GM19397 (cell line): ENCODE measurements at regions not wholly inside any gene's neighbourhood (a gene's known extent, or its start where the extent isn't known, plus 50 kb on each side); places are given as distances from the start of the nearest gene placed in this dataset.
A peak's percentile ranks its signal among the peaks of the same experiment; 100 is the strongest.

Experiments used
- ATAC-seq: cut with Tn5 transposase; IDR thresholded peaks from one replicate; pipeline ENCODE4 v1.9.1; 2021; ENCODE audit warnings: mild to moderate bottlenecking, moderate library complexity; ENCODE audit not compliant: unreplicated experiment

DNA sequence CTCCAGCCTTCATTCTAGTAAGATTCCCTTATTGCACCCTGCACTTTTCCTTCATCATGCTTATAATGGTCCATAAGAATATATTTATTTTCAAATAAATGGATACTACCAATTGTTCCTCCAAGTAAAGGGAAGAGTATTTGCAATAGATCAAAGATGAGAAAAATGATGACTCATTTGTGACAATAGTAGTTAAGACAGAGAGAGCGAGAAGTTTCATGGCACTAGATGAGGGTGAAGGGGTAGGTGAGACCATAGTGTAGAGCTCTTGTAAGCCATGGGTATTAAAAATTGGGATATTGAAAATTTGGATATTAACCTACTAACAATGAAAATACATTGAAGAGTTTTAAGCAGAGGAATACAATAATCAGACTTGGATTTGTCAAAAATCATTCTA, 404.6 kb downstream of the EFNA5 start:
- no peak for ATAC-seq

DNA sequence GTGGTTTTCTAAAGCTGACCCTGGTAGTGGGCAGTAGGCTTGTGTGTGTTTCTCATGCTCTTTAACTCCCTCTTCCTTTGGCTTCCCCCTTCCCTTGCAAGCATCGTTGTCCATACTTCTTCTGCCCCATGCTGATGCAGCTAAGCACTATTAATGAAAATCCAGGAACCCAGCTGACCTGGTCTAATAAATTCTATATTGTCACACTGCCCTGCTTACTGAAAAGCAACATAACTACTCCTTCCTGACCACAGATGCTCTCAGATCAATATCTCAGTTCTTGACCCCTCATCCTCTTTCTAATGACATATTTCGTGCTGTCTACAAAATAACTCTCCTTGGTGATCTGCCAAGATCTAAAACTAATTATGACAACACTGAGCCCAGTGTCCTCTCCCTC, 405.5 kb downstream of the EFNA5 start:
- ATAC-seq: no peak

DNA sequence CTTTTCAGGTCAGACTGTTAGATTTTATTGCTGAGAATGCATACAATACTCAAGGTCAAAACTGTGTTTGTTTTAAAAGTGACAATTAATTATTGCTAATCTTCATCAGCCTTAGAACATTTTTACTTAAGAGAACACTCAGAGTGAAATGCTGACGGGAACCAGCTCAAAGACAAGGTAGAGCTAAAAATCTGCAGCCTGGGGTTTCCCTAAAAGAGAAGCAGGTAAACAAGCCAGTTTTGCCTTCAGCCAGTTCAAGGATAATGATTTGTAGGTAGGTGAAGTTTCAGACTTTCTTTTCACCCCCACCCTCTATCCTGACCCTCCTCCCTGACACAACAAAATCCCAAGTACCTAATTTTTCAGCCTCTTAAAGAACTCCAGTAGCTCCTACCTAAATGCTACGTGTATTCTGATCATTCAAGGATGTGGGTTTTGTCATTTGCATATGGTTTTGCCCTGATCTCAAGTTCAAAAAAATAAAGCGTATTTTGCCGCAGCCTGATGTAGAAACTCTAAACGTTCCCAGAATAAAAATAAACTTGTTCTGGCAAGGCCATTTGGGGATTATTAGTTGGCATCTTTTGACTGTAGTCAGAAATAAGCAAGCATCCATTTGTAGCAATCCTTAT, 407.2 kb downstream of the EFNA5 start:
- ATAC-seq: peak; percentile 91

DNA sequence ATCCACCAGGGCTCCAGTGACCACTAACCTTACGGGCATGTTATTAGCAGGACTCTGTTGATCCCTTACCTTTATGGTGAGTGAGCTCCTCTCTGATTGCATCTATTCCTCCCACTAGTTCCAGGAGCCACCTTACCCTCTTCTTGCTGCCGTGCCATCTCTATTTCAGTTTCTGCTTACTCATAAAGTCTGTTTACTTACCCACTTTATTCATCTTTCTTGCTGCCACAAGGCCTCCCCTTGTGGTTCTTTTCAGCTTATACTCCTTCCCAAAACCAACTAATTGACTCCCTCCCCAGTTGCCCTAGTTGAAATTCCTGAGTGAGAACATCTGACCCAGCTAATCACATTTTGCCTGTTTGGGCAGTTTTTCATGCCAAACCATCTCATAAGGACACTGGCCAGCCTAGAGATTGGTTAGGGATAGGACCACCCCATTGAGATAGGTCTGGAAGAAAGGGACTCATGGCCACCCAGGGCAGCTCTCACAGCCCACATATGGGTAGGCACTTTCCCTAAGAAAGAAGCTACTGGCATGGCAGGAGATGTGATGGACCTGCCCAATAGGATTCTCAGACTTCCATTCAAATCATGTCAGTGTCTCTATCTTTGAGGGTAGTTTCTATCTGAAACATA, 412.7 kb downstream of the EFNA5 start:
- peak; percentile 62 for ATAC-seq

DNA sequence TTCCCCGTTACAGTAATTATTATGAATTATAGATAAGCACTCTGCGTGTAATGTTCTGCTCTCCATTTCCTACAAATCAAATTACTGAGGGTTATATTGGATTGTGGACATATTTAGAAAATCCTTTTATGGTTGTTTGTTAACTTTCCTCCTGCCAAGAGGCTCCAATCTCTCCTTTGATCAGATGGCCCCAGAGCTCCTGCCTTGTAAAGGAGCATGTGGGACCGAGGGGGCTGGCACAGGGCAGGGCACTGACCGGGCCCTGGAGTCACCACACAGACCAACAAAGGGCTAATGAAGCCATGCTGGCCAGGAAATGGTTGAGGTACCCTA, 415.9 kb downstream of the EFNA5 start:
- no peak for ATAC-seq

DNA sequence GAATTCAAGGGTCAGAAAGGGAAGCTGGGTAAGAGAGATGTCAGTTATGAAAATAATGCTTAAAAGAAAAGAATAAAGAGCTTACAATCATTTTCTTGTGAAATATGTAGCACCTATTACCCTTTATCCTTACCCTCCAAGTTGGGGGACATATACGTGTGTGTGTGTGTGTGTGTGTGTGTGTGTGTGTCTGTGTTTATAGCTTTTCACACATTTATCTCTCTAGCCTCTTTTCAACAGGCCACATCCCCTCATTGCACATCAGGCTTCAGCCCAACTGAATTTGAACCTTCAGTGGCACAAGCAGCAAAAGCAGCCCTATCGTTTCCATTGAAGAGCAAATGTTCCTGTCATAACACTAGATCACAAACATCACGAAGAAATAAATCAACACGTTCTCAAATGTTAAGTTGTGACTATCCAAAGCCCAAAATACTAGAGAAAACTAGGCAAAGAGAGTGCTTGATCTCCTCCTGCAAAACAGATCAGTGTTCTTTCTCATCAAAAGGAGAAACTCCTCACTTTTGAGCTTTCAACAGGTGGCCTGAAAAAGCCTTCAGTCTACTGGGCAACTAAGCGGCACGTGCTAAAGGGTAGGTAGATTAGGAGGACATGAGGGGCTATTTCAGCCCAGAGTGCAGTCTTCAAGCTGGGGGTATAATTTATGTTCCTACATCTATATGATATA, 416.4 kb downstream of the EFNA5 start:
- no peak for ATAC-seq

DNA sequence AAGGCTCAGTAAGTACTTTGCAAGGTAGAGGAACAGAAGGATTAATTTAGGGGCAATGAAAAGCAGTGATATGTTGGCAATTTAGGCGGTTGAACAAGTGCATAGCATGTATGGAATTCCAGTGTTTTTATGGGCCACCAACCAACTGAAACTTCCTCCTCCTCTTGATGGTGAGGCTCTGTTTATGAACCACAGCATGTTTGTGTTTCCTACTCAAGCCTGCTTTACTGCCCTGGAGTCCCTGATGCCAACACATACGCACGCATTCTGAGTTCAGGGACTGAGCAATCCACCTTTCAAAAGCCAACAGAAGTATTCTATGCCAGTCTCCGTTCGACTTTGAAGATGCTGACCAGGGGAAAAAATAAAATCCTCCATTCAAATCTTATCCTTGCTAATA, 417.5 kb downstream of the EFNA5 start:
- no peak for ATAC-seq

DNA sequence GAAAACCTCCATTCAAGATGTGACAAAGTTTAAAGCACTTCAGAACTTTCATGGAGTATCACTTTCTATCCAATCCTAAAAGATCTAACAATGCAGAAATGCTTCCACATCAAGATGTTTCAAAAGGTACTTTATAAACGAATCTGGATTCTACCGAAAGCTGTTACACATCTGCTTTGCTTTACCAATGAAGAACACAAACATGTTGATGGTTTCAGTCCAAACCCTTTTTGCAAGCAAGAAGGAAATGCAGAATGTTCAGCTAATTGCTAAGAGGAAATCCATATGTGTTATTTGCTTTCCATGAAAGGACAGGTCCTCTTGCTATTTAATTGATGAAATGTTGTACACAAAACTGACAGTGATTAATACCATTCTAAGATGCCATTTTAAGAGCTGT, 419.6 kb downstream of the EFNA5 start:
- ATAC-seq: no peak

DNA sequence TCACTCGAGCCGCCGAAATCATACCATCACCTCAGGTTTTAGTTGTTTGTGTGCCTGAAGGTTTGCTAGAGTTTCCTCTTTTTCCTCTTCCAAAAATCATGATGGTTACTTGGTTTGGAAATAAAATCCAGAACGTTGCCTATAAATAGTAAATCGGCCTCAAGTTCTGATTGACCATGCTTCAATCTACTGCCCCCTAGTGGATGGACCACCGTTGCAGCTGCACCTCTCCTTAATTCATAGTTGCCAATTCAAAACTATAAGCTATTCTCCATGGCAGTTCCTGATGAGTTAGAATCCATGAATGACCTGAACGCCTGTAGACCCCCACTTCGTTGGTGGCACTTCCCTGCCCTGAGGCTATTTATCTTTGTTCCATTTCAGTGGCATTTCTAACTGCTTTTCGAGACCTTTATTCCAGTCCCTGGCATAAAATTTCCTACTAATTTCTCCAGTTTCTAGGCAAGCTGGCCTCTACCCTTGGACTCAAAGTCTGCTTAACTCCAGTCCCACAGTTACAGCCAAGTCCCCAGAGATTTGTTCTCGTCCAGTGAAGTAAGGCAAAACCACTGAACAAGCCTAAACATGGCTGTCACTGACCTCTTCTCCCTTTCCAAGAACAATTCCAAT, 422.6 kb downstream of the EFNA5 start:
- ATAC-seq: no peak

DNA sequence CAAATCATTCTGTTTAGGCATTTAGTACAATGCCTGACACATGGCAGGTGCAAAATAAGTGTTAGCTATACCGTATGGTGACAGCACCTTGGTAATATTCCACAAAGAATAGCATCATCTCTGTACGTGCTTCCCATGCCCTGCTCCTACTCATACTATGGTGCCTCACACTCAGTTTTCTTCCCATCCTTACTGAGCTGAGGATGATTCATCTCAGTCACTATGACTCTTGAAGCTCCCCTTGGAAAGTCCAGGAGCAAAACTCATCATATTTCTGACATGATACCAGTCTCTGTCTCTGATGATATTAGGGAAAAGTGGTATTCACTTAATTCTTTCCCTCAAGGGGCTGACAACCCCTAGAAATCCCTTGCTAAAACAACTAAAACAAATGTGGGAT, 423.3 kb downstream of the EFNA5 start:
- ATAC-seq: no peak

DNA sequence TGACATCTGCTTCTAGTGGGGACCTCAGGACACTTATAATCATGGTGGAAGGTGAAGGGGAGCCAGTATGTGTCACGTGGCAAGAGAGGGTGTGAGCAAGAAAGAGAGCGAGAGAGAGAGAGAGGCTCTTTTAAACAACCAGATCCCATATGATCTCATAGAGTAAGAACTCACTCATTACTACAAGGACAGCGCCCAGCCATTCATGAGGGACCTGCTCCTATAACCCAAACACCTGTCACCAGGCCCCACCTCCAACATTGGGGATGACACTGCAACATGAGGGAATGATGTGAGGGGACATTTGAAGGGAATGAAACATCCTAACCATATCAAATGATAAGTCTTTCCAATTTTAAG, 427.5 kb downstream of the EFNA5 start:
- no peak for ATAC-seq

DNA sequence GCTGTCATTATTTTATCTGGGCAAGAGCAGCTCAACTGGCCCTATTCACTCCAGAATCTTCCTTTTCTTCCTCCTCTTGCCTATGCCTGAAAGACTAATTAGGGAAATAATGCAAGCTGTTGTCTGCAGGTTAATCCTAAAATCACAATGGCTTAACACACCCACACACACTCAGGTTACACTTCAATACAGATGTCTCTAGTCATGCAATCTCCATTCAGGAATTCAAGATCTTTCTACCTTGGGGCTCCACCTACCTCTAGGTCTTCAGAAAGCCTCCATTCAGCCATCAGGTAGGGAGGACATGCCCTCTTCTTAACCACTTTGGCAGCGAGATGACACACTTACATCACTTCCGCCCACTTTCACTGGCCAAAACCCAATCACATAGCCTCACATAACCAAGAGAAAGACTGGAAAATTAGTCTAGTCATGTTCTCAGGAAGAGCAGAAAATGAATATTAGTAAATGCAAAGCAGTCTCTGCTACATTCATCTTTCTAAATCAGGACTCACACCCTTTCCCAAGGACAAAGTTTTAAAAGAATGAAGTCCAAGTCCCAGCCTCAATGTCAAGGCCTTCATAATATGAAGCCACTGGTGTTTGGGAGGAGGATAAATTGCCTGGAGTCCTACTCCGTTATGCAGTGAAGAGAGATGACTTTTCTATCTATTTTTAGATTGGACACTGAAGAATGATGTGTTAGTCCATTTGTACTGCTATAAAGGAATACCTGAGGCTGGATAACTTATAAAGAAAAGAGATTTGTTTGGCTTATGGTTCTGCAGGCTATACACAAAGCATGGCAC, 428.1 kb downstream of the EFNA5 start:
- no peak for ATAC-seq

DNA sequence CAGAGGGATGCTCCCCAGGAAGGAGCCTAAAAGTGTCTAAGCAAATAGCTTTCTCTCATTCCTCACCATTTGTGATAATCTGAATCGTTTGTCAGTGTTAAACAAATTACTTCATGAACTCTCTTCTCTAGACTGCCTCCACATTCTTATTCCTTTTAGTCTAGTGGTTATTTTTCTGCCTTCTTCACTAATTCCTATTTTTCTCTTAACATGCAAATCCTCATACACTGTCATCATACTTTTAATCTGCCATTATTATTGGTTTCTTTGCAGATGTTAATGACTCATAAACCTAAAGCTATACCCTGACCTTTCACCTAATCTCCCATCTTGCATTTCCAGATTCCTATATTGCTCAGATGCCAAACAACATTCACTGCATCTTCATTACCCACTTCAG, 428.9 kb downstream of the EFNA5 start:
- no peak for ATAC-seq

DNA sequence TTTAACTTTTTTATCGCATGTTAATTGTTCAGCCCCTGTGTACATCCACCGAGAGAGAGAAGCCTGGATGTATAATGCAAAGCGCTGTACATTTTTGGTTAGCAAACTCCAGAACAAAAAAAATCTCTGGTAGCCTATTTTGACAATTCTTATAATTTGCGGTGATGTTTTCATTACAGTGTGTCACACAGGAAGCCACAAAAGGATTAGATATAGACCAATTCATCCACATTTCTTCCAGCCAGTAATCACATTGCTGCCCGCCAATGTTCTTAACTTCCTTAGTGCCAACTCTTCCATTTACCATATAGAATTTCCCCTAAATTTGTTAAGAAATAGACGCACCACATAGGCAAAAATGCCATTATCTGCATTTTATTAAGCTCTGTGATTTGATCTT, 435.6 kb downstream of the EFNA5 start:
- no peak for ATAC-seq

DNA sequence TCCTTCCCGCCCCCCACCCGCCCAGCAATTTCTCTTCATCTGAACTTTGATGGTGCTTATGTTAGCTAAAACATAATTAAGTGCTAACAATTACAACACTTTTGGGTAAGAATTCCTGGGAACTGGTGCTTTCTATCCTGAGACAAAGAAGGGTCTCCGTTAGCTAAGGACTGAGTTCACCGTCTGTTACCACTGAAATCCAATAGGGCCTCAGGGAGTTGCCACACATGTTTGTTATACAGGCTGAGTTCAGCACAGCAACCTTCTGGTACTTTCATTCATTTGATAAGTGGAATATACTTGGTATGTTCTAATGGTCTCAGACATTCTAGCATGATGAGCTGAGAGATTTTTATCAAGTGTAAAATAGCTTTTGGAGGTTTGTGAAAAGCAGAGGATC, 437.9 kb downstream of the EFNA5 start:
- no peak for ATAC-seq

DNA sequence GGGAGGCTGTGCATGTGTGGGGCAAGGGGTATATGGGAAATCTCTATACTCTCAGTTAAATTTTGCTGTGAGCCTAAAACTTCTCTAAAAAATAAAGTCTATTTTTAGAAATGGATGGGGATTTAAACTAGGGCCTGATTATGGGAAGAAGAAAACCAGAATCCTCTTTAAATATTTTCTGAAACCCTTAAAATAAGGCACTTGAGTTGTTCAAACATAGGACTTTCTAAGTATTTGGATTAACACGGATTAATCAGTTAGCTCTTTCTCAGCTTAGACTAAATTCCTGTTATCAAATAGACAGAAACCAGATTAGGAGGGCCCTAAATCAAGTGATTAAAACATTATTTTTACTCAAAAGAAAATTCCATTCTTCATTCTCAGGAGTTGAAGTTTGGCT, 438.4 kb downstream of the EFNA5 start:
- no peak for ATAC-seq

DNA sequence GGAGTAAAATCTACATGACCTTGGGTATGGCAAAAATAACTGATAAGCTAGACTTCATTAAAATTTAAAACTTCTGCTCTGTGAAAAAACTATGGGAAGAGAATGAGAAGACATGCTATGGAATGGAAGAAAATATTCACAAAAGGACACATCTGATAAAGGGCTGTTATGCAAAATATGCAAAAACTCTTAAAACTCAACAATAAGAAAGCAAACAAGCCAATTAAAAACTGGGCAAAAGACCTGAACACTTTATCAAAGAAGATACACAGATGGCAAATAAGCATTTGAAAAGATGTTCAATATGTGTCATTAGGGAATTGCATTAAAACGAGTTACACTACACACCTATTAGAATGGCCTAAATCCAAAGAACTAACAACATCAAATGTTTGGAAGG, 439.5 kb downstream of the EFNA5 start:
- no peak for ATAC-seq

DNA sequence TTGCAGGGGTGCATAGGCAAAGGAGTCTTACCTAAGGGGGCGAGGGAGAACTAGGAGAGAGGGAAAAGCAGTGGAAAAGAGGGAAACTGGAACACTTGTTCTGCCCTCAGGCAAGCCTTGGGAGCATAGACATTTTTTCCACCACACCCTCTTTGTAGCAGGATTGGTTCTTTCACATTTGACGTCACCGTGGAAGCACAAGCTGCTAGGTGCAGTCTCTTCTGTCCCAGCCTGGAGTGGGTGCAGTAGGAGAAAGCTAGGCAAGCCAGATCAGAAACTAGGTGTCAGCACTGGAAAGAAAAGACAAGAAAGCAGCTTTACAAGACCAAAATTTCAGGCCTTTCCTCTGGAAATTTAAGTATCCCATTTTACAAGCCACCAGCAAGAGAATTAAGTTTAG, 440.4 kb downstream of the EFNA5 start:
- ATAC-seq: no peak

DNA sequence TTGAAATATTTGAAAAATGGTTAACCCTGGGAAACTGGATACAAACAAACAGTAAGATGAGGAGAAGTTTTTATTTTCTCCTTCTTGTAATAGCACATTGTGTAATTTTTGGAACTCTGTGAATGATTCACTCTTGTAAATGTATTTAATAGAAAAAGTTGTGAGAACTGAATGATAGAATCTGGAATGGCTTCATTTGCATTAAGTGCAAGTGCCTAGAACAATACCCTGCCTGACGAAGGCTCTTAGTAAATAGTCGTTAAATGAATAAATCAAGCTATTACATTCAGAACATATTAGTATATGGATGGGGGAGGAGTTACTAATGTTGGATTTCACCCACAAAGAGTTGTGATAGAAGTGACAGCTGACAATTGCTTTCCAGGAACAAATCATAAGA, 442.5 kb downstream of the EFNA5 start:
- no peak for ATAC-seq

DNA sequence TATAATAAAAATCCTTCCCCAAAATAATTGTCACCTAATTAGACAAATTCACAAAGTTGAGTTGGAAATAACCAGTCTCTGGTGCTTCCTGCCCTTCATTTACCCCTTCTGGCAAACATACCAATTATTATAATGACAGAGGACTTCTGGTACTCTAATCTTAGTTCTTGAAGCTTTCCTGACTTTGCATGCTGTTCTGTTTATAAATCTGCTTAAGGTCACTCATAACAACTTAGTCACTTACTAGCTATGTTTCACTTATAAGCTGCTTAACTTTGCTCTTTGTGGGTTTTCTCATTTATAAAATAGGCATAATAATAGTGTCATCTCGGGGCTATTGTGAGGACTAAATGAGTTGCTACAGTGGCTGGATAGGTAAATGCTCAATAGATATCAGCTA, 446.5 kb downstream of the EFNA5 start:
- no peak for ATAC-seq

DNA sequence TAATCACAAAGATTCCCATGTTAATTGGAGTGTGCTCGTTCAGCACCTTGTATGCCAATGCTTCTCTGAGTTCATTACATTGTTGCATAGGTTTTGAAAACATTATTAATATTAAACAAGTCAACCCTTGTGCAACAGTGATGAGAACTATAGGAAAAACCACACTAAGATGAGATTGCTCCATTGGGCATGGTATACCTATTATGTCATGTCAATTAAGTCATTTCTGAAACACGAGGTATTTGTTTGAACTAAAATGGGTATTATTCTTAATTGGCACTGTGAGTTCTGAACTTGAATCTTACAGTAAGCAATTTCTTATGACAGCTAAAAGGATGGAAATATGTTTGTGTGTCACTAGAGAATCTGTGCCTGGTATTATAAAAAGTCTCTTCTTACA, 447.7 kb downstream of the EFNA5 start:
- ATAC-seq: no peak

DNA sequence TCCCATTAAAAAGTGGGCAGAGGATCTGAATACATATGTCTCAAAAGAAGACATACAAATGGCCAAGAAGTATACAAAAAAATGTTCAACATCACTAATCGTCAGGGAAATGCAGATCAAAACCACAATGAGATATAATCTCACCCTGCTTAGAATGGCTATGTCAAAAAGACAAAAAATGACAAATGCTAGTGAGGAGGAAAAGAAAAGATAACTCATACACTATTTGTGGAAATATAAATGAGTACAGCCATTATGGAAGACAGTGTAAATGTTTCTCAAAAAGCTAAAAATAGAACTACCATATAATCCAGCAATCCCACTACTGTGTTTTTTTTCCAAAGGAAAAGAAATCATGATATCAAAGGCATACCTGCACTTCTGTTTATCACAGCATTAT, 450.7 kb downstream of the EFNA5 start:
- no peak for ATAC-seq
